Lung (tissue), 11 donors: ENCODE measurements at regions not wholly inside any gene's neighbourhood (a gene's known extent, or its start where the extent isn't known, plus 50 kb on each side); places are given as distances from the start of the nearest gene placed in this dataset.

Experiments used
- ATAC-seq: fragments of 200-7000 bp; cut with Tn5 transposase; one replicate; pipeline ENCODE4 v1.9.1; 2020; ENCODE audit warnings: moderate number of reproducible peaks; ENCODE audit not compliant: insufficient read depth, low FRiP score
- DNase-seq, 3 donors: peaks; one replicate each; pipeline ENCODE4 v3.0.0-alpha.2; 2013 to 2017
- H3K27ac ChIP-seq, 2 donors: one replicate each; pipeline ENCODE4 v1.5.1; 2013; ENCODE audit warnings: mild to moderate bottlenecking in 2 of 2, moderate library complexity in 2 of 2, control low read depth in 1 of 2, inconsistent platforms in 1 of 2, low read depth in 1 of 2, low read length in 1 of 2
- H3K27me3 ChIP-seq, 3 donors: one replicate each; pipeline ENCODE4 v1.5.1; 2013; ENCODE audit warnings: low read length in 2 of 3; ENCODE audit not compliant: control insufficient read depth in 3 of 3, insufficient read depth in 3 of 3
- H3K36me3 ChIP-seq, 4 donors: one replicate each; pipeline ENCODE4 v1.5.1; 2013; ENCODE audit warnings: low read length in 4 of 4, mild to moderate bottlenecking in 1 of 4, moderate library complexity in 1 of 4; ENCODE audit not compliant: control insufficient read depth in 4 of 4, insufficient read depth in 4 of 4
- H3K4me1 ChIP-seq, 5 donors: one replicate each; pipeline ENCODE4 v1.5.1; 2013; ENCODE audit warnings: low read length in 5 of 5, mild to moderate bottlenecking in 2 of 5, moderate library complexity in 1 of 5; ENCODE audit not compliant: control insufficient read depth in 5 of 5, insufficient read depth in 5 of 5
- H3K4me3 ChIP-seq: one replicate; pipeline ENCODE4 v1.5.1; 2013; ENCODE audit warnings: mild to moderate bottlenecking, control low read depth, moderate library complexity
- H3K9ac ChIP-seq, 2 donors: one replicate each; pipeline ENCODE4 v1.5.1; 2013; ENCODE audit warnings: low read length in 2 of 2, control low read depth in 1 of 2; ENCODE audit not compliant: insufficient read depth in 1 of 2
- H3K9me3 ChIP-seq, 4 donors: one replicate each; pipeline ENCODE4 v1.5.1; 2013; ENCODE audit warnings: low read length in 3 of 4, mild to moderate bottlenecking in 1 of 4, moderate library complexity in 1 of 4; ENCODE audit not compliant: control insufficient read depth in 4 of 4, insufficient read depth in 3 of 4
- CTCF ChIP-seq: IDR thresholded peaks from 2 replicates; pipeline ENCODE4 v1.5.1; 2012; ENCODE audit warnings: mild to moderate bottlenecking; ENCODE audit errors: control extremely low read depth, extremely low read depth
- WGBS, 2 donors: extraction: QIAGEN DNeasy Blood & Tissue Kit; methylation state at CpG; one replicate each; pipeline ENCODE4 v1.1.7; 2013; 5-methylcytosine and 5-hydroxymethylcytosine counted together
- donor health status: control.
- donor health status: control.
- donor health status: Bipolar disorder and iron deficiency.
- donor health status: healthy.
- donor health status: DM: yes; HTN: yes; CAD: no.

GRCh38 chr5:135210286-135211055 is 176.4 kb upstream of the PITX1 start:
- Histone ChIP-seq H3K4me1 (peaks cover 0 to 61% (median 8%) of the 10 kb centered on the region in 5 donors), H3K27ac (no peak overlapping the region), H3K36me3 (no peaks in the 10 kb centered on the region), H3K9ac (no peak overlapping the region), H3K4me3 (no peak overlapping the region), H3K27me3 (no peaks in the 10 kb centered on the region), H3K9me3 (no peaks in the 10 kb centered on the region)
- DNase-seq (peak in 1 of 3 donors; percentile 3), ATAC-seq (no peak)
- 92 to 93% methylated on average over 10 of the region's 10 CpGs for WGBS, 2 donors
- no peak for TF ChIP-seq CTCF

- H3K4me3 ChIP-seq, result no peak overlapping the region
- H3K36me3 ChIP-seq, result no peaks in the 10 kb centered on the region
- H3K27ac ChIP-seq, result no peak overlapping the region
- H3K9ac ChIP-seq, result no peak overlapping the region
- no peaks in the 10 kb centered on the region for H3K9me3 ChIP-seq
- peak; percentile 32 for ATAC-seq
- peak; percentile 94 to 98 (median 97) for DNase-seq
- peaks cover 0 to 61% (median 8%) of the 10 kb centered on the region in 5 donors for H3K4me1 ChIP-seq
- no peaks in the 10 kb centered on the region for H3K27me3 ChIP-seq
- whole genome bisulfite sequencing, 2 donors, result 69 to 87% methylated on average over 11 of the region's 11 CpGs
- no peak for TF ChIP-seq CTCF
These were observed 175.1 kb upstream of the PITX1 start for GRCh38 chr5:135208903-135209721.

GRCh38 chr5:135208555-135208902 is 174.5 kb upstream of the PITX1 start:
- Histone ChIP-seq H3K4me1 (peaks cover 0 to 61% (median 8%) of the 10 kb centered on the region in 5 donors), H3K4me3 (no peak overlapping the region), H3K9ac (no peak overlapping the region), H3K27ac (no peak overlapping the region), H3K9me3 (no peaks in the 10 kb centered on the region), H3K27me3 (no peaks in the 10 kb centered on the region), H3K36me3 (no peaks in the 10 kb centered on the region)
- DNase-seq, result no peak
- peak; percentile 10 for ATAC-seq
- 81 to 82% methylated on average over 2 of the region's 2 CpGs for WGBS, 2 donors
- no peak for TF ChIP-seq CTCF
